ENCODE measurements at regions not wholly inside any gene's neighbourhood (a gene's known extent, or its start where the extent isn't known, plus 50 kb on each side); places are given as distances from the start of the nearest gene placed in this dataset.

DNA sequence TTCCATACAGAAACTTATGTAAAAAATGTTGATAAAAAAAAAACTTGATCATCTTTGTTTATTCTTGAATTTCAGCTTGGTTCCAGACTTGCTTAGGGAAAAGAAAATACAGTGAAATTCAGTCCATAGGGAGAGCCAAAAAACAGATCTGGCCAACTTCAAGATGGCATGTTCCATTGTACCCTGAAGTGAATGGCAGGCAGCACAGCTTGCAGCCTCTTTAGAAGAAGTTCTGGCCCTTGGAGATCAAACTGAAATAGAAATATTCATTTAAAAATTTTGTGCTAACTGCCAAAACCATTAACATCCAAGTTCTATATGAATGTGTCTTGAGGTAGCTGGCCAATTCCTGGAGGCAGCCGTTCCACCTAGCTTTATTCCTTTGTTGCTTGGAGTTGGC is 448.4 kb downstream of the EPM2A start:
- TF ChIP-seq, protein P1, sequence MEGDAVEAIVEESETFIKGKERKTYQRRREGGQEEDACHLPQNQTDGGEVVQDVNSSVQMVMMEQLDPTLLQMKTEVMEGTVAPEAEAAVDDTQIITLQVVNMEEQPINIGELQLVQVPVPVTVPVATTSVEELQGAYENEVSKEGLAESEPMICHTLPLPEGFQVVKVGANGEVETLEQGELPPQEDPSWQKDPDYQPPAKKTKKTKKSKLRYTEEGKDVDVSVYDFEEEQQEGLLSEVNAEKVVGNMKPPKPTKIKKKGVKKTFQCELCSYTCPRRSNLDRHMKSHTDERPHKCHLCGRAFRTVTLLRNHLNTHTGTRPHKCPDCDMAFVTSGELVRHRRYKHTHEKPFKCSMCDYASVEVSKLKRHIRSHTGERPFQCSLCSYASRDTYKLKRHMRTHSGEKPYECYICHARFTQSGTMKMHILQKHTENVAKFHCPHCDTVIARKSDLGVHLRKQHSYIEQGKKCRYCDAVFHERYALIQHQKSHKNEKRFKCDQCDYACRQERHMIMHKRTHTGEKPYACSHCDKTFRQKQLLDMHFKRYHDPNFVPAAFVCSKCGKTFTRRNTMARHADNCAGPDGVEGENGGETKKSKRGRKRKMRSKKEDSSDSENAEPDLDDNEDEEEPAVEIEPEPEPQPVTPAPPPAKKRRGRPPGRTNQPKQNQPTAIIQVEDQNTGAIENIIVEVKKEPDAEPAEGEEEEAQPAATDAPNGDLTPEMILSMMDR (IDR thresholded peaks at IDR 0.05; ENCODE audit: low read depth, low read length, missing input control): no peak
- no peak for TF ChIP-seq SP1 (IDR thresholded peaks at IDR 0.05)
- TF ChIP-seq REST (IDR thresholded peaks at IDR 0.05): no peak
- TF ChIP-seq RAD21 (IDR thresholded peaks at IDR 0.05): no peak
- TF ChIP-seq YY1 (IDR thresholded peaks at IDR 0.05): no peak
- TF ChIP-seq TAF1 (conservative IDR thresholded peaks at IDR 0.05): no peak
- TF ChIP-seq, protein P2, sequence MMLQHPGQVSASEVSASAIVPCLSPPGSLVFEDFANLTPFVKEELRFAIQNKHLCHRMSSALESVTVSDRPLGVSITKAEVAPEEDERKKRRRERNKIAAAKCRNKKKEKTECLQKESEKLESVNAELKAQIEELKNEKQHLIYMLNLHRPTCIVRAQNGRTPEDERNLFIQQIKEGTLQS (IDR thresholded peaks at IDR 0.05): no peak
- no peak for TF ChIP-seq GABPA (IDR thresholded peaks at IDR 0.05 in 1 of 2, conservative IDR thresholded peaks at IDR 0.05 in 1 of 2)
- TF ChIP-seq EGR1 (IDR thresholded peaks at IDR 0.05; ENCODE audit: low read depth in 2 of 2): no peak
- no peak for TF ChIP-seq JUND (IDR thresholded peaks at IDR 0.05)
- no peak for TF ChIP-seq NR2F2 (IDR thresholded peaks at IDR 0.05)

Measured in liver (tissue), 3 donors.